ENCODE measurements at regions not wholly inside any gene's neighbourhood (a gene's known extent, or its start where the extent isn't known, plus 50 kb on each side); places are given as distances from the start of the nearest gene placed in this dataset.

DNA sequence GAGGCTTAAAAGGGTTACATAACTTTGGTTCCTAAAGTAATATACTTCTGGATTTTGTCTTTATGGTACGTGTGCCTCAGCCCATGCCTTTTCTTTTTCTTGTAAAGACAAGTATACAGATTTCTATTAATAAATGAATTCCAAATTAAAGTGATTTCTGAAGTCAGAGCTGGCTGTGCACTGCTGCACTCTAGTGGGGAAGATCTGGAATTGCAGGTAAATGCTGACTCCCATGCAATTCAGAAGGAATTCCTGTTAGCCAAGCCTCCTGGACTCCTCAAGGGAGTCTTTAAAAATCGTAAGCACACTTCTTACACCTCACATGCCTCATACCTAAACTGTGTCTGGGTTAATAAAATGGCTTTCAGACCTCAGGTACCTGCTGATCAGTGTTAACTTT lies 118.4 kb upstream of the SLC7A1 start:
- TF ChIP-seq CTCF (IDR thresholded peaks at IDR 0.05; ENCODE audit: unreplicated experiment) = peak; percentile 64
- no peak overlapping the region for H3K4me3 Mint-ChIP-seq (ENCODE audit: low read depth)
- no peaks in the 10 kb centered on the region for H3K27me3 Mint-ChIP-seq
- no peak for DNase-seq (ENCODE audit: low spot score, unreplicated experiment)
- no peaks in the 10 kb centered on the region for H3K9me3 Mint-ChIP-seq (ENCODE audit: low read depth)
- H3K27ac Mint-ChIP-seq = no peak overlapping the region
- peaks cover 33% of the 10 kb centered on the region for H3K4me1 Mint-ChIP-seq (ENCODE audit: low read depth)
- H3K36me3 Mint-ChIP-seq (ENCODE audit: insufficient read depth) = no peaks in the 10 kb centered on the region

- no peak for TF ChIP-seq CTCF (IDR thresholded peaks at IDR 0.05; ENCODE audit: unreplicated experiment)
- Mint-ChIP-seq H3K36me3 (ENCODE audit: insufficient read depth) (no peaks in the 10 kb centered on the region), H3K27ac (no peak overlapping the region), H3K4me3 (ENCODE audit: low read depth) (no peak overlapping the region), H3K27me3 (no peaks in the 10 kb centered on the region), H3K4me1 (ENCODE audit: low read depth) (peaks cover 38% of the 10 kb centered on the region), H3K9me3 (ENCODE audit: low read depth) (no peaks in the 10 kb centered on the region)
- no peak for DNase-seq (ENCODE audit: low spot score, unreplicated experiment)
Measured at GRCh38 chr13:29711776-29712175, 116.3 kb upstream of the SLC7A1 start.

DNA sequence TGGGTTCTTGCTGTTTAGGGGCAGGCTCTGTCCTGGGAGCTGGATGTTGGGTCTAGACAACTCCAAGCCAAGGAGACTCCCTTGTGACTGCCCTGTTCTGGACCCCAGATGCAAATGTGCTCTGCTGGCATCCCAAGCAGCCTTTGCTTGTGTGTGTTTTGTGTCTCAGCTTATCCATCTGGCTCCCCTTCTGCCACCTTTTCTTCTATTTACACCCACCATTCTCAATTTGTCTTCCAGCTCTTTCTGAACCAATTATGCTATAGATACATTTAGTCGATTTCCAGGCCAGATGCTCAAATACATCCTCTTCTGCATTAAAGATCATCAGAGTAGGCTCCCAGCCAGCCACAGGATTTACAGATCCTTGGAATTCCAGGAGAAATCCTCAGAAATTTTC lies 115.0 kb upstream of the SLC7A1 start:
- Mint-ChIP-seq H3K9me3 (ENCODE audit: low read depth) (peaks cover 4% of the 10 kb centered on the region), H3K4me1 (ENCODE audit: low read depth) (peaks cover 38% of the 10 kb centered on the region), H3K27ac (no peak overlapping the region), H3K36me3 (ENCODE audit: insufficient read depth) (no peaks in the 10 kb centered on the region), H3K4me3 (ENCODE audit: low read depth) (no peak overlapping the region), H3K27me3 (no peaks in the 10 kb centered on the region)
- no peak for TF ChIP-seq CTCF (IDR thresholded peaks at IDR 0.05; ENCODE audit: unreplicated experiment)
- no peak for DNase-seq (ENCODE audit: low spot score, unreplicated experiment)

GRCh38 chr13:29709407-29710069 lies 114.0 kb upstream of the SLC7A1 start:
- no peak for DNase-seq (ENCODE audit: low spot score, unreplicated experiment)
- H3K4me1 Mint-ChIP-seq (ENCODE audit: low read depth) = peaks cover 38% of the 10 kb centered on the region
- H3K36me3 Mint-ChIP-seq (ENCODE audit: insufficient read depth) = no peaks in the 10 kb centered on the region
- no peak for TF ChIP-seq CTCF (IDR thresholded peaks at IDR 0.05; ENCODE audit: unreplicated experiment)
- no peaks in the 10 kb centered on the region for H3K27me3 Mint-ChIP-seq
- peak overlapping the region; percentile 18 for H3K27ac Mint-ChIP-seq
- H3K4me3 Mint-ChIP-seq (ENCODE audit: low read depth) = peak overlapping the region; percentile 4
- H3K9me3 Mint-ChIP-seq (ENCODE audit: low read depth) = peaks cover 7% of the 10 kb centered on the region

DNA sequence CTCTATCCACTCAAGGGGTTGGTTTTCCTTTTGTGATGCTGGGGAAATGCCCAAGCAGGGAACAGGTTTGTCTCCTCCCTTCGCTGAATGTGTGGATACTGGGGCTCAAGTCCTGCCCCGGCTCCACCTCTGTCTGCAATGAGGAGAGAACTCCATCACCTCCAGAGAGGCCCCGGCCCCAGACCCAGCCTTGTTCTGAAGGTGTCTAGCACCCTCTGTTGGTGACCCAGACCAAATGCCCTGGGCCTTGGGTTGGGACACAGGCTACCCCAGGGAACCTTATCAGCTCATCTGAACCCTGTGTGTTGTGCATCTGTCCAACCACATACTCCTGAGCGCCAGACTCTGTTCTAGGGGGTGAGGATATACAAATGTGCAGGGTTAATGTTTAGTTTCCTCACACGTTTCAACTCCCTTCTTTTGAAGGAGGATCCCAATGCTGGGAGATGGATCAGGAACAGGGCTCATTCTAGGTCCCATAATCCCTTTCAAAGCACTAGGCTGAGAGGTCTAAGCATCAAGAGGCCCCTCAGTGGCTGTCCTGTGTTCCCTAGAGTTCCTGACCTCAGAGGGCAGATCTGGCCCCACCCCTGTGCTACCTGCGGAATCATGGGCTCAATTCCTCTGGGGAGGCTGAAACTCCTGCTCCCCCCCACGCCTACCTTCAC lies 112.5 kb upstream of the SLC7A1 start:
- peak; percentile 49 for TF ChIP-seq CTCF (IDR thresholded peaks at IDR 0.05; ENCODE audit: unreplicated experiment)
- H3K27me3 Mint-ChIP-seq = peaks cover 11% of the 10 kb centered on the region
- DNase-seq (ENCODE audit: low spot score, unreplicated experiment) = no peak
- H3K9me3 Mint-ChIP-seq (ENCODE audit: low read depth) = peaks cover 7% of the 10 kb centered on the region
- no peak overlapping the region for H3K27ac Mint-ChIP-seq
- peaks cover 47% of the 10 kb centered on the region for H3K4me1 Mint-ChIP-seq (ENCODE audit: low read depth)
- no peak overlapping the region for H3K4me3 Mint-ChIP-seq (ENCODE audit: low read depth)
- no peaks in the 10 kb centered on the region for H3K36me3 Mint-ChIP-seq (ENCODE audit: insufficient read depth)
